Pons (tissue), 1 donor: ENCODE measurements at regions not wholly inside any gene's neighbourhood (a gene's known extent, or its start where the extent isn't known, plus 50 kb on each side); places are given as distances from the start of the nearest gene placed in this dataset.

Source experiments
- DNase-seq: peaks from one replicate; pipeline ENCODE4 v3.0.0-alpha.2; 2016; ENCODE audit warnings: low spot score

GRCh38 chr13:107743983-107744382 is 471.4 kb downstream of the LIG4 start:
- DNase-seq = peak; percentile 52

GRCh38 chr13:107743526-107743925 is 471.8 kb downstream of the LIG4 start:
- DNase-seq = no peak

- no peak for DNase-seq
Measured at GRCh38 chr13:107743100-107743499, 472.2 kb downstream of the LIG4 start.

- DNase-seq = no peak
Measured at GRCh38 chr13:107742544-107742943, 472.8 kb downstream of the LIG4 start.

GRCh38 chr13:107738004-107738403 is 477.3 kb downstream of the LIG4 start:
- no peak for DNase-seq

GRCh38 chr13:107736731-107737130 is 478.6 kb downstream of the LIG4 start:
- no peak for DNase-seq

- no peak for DNase-seq
Measured at GRCh38 chr13:107736170-107736569, 479.2 kb downstream of the LIG4 start.

GRCh38 chr13:107734891-107735625 is 480.3 kb downstream of the LIG4 start:
- peak; percentile 32 for DNase-seq

GRCh38 chr13:107733276-107733675 is 482.1 kb downstream of the LIG4 start:
- DNase-seq = no peak

GRCh38 chr13:107730813-107731212 is 484.5 kb downstream of the LIG4 start:
- no peak for DNase-seq

GRCh38 chr13:107721125-107721869 is 494.0 kb downstream of the LIG4 start:
- DNase-seq = no peak

GRCh38 chr13:107716741-107717140 is 498.6 kb downstream of the LIG4 start:
- DNase-seq = no peak

GRCh38 chr13:107716241-107716640 is 499.1 kb downstream of the LIG4 start:
- no peak for DNase-seq

- DNase-seq = no peak
Measured at GRCh38 chr13:107715496-107715895, 499.8 kb downstream of the LIG4 start.

- no peak for DNase-seq
Measured at GRCh38 chr13:107713314-107713713, 502.0 kb downstream of the LIG4 start.

- DNase-seq = no peak
Measured at GRCh38 chr13:107712145-107712860, 503.0 kb downstream of the LIG4 start.

- no peak for DNase-seq
Measured at GRCh38 chr13:107690181-107690580, 525.2 kb downstream of the LIG4 start.

- no peak for DNase-seq
Measured at GRCh38 chr13:107685876-107686275, 529.5 kb downstream of the LIG4 start.

- DNase-seq = no peak
Measured at GRCh38 chr13:107681600-107681999, 533.7 kb downstream of the LIG4 start.

GRCh38 chr13:107680115-107680514 is 535.2 kb downstream of the LIG4 start:
- DNase-seq = no peak

GRCh38 chr13:107678075-107678689 is 537.2 kb downstream of the LIG4 start:
- no peak for DNase-seq

- no peak for DNase-seq
Measured at GRCh38 chr13:107675847-107676550, 539.3 kb downstream of the LIG4 start.
